ENCODE measurements at regions not wholly inside any gene's neighbourhood (a gene's known extent, or its start where the extent isn't known, plus 50 kb on each side); places are given as distances from the start of the nearest gene placed in this dataset.

DNA sequence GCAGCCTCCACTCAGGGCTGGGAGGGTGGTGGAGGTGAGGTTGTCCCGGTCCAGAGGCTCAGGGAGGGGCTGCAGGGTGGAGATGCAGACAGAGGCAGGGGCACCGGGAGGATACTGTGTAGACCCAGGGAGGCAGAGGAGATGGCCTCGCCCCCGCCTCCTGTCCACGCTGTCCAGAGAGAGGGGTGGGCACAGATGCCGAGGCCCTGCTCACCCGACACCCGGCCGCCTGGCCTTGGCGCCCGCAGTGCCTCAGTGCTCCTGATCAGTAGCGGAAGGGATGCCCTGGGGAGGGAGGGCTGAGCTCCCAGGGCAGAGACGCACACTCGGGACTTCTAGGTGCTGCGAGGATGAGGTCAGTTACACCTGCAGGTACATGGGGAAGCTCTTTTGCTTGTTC is 102.7 kb upstream of the TTC34 start:
- no peak for TF ChIP-seq POLR2A (IDR thresholded peaks at IDR 0.05)
- TF ChIP-seq, protein P1, sequence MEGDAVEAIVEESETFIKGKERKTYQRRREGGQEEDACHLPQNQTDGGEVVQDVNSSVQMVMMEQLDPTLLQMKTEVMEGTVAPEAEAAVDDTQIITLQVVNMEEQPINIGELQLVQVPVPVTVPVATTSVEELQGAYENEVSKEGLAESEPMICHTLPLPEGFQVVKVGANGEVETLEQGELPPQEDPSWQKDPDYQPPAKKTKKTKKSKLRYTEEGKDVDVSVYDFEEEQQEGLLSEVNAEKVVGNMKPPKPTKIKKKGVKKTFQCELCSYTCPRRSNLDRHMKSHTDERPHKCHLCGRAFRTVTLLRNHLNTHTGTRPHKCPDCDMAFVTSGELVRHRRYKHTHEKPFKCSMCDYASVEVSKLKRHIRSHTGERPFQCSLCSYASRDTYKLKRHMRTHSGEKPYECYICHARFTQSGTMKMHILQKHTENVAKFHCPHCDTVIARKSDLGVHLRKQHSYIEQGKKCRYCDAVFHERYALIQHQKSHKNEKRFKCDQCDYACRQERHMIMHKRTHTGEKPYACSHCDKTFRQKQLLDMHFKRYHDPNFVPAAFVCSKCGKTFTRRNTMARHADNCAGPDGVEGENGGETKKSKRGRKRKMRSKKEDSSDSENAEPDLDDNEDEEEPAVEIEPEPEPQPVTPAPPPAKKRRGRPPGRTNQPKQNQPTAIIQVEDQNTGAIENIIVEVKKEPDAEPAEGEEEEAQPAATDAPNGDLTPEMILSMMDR (IDR thresholded peaks at IDR 0.05), result no peak

All from adrenal gland (tissue), 5 donors.